Ovary (tissue), 7 donors: ENCODE measurements at regions not wholly inside any gene's neighbourhood (a gene's known extent, or its start where the extent isn't known, plus 50 kb on each side); places are given as distances from the start of the nearest gene placed in this dataset.

Experiments
- DNase-seq, 5 donors: peaks; one replicate each; pipeline ENCODE4 v3.0.0-alpha.2; 2019 to 2020
- H3K27ac ChIP-seq, 2 donors: fragments of 200-600 bp; one replicate each; pipeline versions ENCODE4 v1.5.1 to v1.8.0; 2019 to 2022
- H3K27me3 ChIP-seq: fragments of 200-600 bp; one replicate; pipeline ENCODE4 v1.8.0; 2022
- H3K36me3 ChIP-seq: fragments of 200-600 bp; sonication (generic); one replicate; pipeline ENCODE4 v1.5.1; 2019
- H3K4me1 ChIP-seq: one replicate; pipeline ENCODE4 v1.8.1; 2013; ENCODE audit warnings: mild to moderate bottlenecking, moderate library complexity; ENCODE audit not compliant: insufficient read depth
- H3K4me3 ChIP-seq: fragments of 200-600 bp; sonication (generic); one replicate; pipeline ENCODE4 v1.5.1; 2017
- H3K9me3 ChIP-seq, 2 donors: fragments of 200-600 bp in 1 of 2; sonication (generic) in 1 of 2; one replicate each; pipeline versions ENCODE4 v1.5.1 to v1.8.1; 2013 to 2019; ENCODE audit warnings: mild to moderate bottlenecking in 1 of 2, moderate library complexity in 1 of 2
- CTCF ChIP-seq, 3 donors: fragments of 450-650 bp in 2 of 3; fragments of 200-600 bp in 1 of 3; IDR thresholded peaks; one replicate each; pipeline versions ENCODE4 v1.5.1 to v1.8.0; 2016 to 2022; ENCODE audit warnings: antibody characterized with exemption in 3 of 3, mild to moderate bottlenecking in 1 of 3
- EP300 ChIP-seq: sonication (generic); formaldehyde crosslinking; IDR thresholded peaks from one replicate; pipeline ENCODE4 v1.6.1; 2017; ENCODE audit warnings: antibody characterized with exemption
- POLR2A ChIP-seq: fragments of 450-650 bp; IDR thresholded peaks from one replicate; pipeline ENCODE4 v1.6.1; 2017; ENCODE audit warnings: antibody characterized with exemption, mild to moderate bottlenecking, moderate library complexity
- WGBS, 3 donors: extraction: QIAGEN DNeasy Blood & Tissue Kit in 1 of 3; methylation state at CpG; one replicate each; pipeline versions ENCODE4 v1.1.5 to v1.1.7; 2013 to 2017; 5-methylcytosine and 5-hydroxymethylcytosine counted together
- intact Hi-C, 4 donors: fragments of 100-400 bp; cut with DNase I; formaldehyde crosslinking; loops; one replicate each; pipeline versions ENCODE4 v1.11.0 to v1.15.1; 2022 to 2023
- donor health status: DM: no; HTN: no; CAD: no; lungs with moderate emphysema.
- donor health status: DM: no; HTN: no; CAD: no.
- donor health status: Bipolar disorder and iron deficiency.
- donor health status: DM: no; HTN: no; CAD: no.
- donor health status: DM: yes; HTN: yes; CAD: no.

GRCh38 chr6:139967497-139967896 lies 593.0 kb upstream of the CITED2 start:
- intact Hi-C loops: no loop called here
- DNase-seq: no peak
- Histone ChIP-seq H3K4me1 (peaks cover 9% of the 10 kb centered on the region), H3K4me3 (no peak overlapping the region), H3K9me3 (no peaks in the 10 kb centered on the region), H3K27ac (no peak overlapping the region), H3K36me3 (no peaks in the 10 kb centered on the region), H3K27me3 (no peaks in the 10 kb centered on the region)
- TF ChIP-seq CTCF (IDR thresholded peaks at IDR 0.05): no peak
- TF ChIP-seq POLR2A: no peak
- no peak for TF ChIP-seq EP300

GRCh38 chr6:139965393-139965792 lies 590.9 kb upstream of the CITED2 start:
- TF ChIP-seq POLR2A: no peak
- no peak for TF ChIP-seq EP300
- no peak for TF ChIP-seq CTCF (IDR thresholded peaks at IDR 0.05)
- no peak overlapping the region for H3K27ac ChIP-seq
- intact Hi-C loops: no loop called here
- no peaks in the 10 kb centered on the region for H3K36me3 ChIP-seq
- no peaks in the 10 kb centered on the region for H3K27me3 ChIP-seq
- no peak for DNase-seq
- H3K9me3 ChIP-seq: no peaks in the 10 kb centered on the region
- H3K4me1 ChIP-seq: peaks cover 9% of the 10 kb centered on the region
- H3K4me3 ChIP-seq: no peak overlapping the region

- Histone ChIP-seq H3K4me1 (peaks cover 9% of the 10 kb centered on the region), H3K27me3 (no peaks in the 10 kb centered on the region), H3K9me3 (no peaks in the 10 kb centered on the region), H3K27ac (no peak overlapping the region), H3K4me3 (no peak overlapping the region), H3K36me3 (no peaks in the 10 kb centered on the region)
- TF ChIP-seq EP300: no peak
- TF ChIP-seq POLR2A: no peak
- TF ChIP-seq CTCF (IDR thresholded peaks at IDR 0.05): no peak
- WGBS, 3 donors: 52 to 66% (median 55%) methylated on average over 6 of the region's 6 CpGs
- DNase-seq: no peak
- intact Hi-C loops: no loop called here
Observed at GRCh38 chr6:139964737-139965136, 590.3 kb upstream of the CITED2 start.

DNA sequence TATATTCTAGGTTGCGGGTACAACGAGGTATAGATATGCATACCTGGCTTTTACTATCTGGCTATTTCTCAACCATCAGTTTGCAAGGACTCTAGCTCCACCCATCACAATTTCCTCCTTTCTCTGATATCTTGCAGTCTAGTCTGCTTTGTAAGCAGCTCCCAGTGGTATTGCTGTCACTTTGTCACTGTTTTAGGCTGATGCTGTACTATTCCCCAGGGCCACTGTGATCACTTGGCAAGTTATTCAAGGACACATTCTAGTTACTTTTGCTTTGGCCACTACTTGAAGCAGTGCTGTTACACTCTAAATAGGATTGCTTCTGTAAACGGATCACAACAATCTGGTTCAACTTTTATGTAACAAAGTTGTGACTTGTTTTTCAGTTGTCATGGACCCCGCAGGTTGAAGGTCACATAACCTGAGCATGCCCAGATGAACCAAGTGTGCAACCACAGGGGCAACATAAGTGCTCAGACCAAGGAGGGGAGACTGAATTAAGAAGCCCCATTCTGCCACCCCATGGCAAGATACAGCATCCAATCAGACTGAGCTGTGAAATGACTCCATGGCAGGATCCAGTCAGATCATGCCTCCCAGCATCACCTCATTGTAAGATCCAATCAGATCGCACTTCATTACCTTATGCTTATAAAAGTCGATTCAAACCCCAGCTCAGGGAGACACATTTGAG lies 588.4 kb upstream of the CITED2 start:
- Histone ChIP-seq H3K9me3 (no peaks in the 10 kb centered on the region), H3K4me3 (no peak overlapping the region), H3K27ac (no peak overlapping the region), H3K27me3 (no peaks in the 10 kb centered on the region), H3K4me1 (peaks cover 9% of the 10 kb centered on the region), H3K36me3 (no peaks in the 10 kb centered on the region)
- intact Hi-C loops: no loop called here
- no peak for DNase-seq
- 81 to 87% (median 84%) methylated on average over 6 of the region's 6 CpGs for WGBS, 3 donors
- no peak for TF ChIP-seq POLR2A
- no peak for TF ChIP-seq EP300
- no peak for TF ChIP-seq CTCF (IDR thresholded peaks at IDR 0.05)
